ENCODE measurements at regions not wholly inside any gene's neighbourhood (a gene's known extent, or its start where the extent isn't known, plus 50 kb on each side); places are given as distances from the start of the nearest gene placed in this dataset.

- no peaks in the 10 kb centered on the region for H3K4me1 ChIP-seq (ENCODE audit: control insufficient read depth in 5 of 5, insufficient read depth in 5 of 5, low read length in 5 of 5)
- H3K9ac ChIP-seq (ENCODE audit: low read length in 5 of 5): no peak overlapping the region
- H3K4me3 ChIP-seq (ENCODE audit: low read depth in 1 of 5, low read length in 5 of 5): no peak overlapping the region
- peaks cover 0 to 16% (median 6%) of the 10 kb centered on the region in 5 donors for H3K9me3 ChIP-seq (ENCODE audit: control insufficient read depth in 5 of 5, low read length in 5 of 5)
- no peak overlapping the region for H3K27ac ChIP-seq (ENCODE audit: low read depth, low read length)
- H3K27me3 ChIP-seq (ENCODE audit: control insufficient read depth in 5 of 5, insufficient read depth in 4 of 5, low read length in 5 of 5): peaks cover 0 to 9% (median 0%) of the 10 kb centered on the region in 5 donors
- no peaks in the 10 kb centered on the region for H3K36me3 ChIP-seq (ENCODE audit: control insufficient read depth in 5 of 5, insufficient read depth in 5 of 5, low read length in 5 of 5)
Measured at GRCh38 chr20:57922706-57923105, 212.9 kb upstream of the PMEPA1 start.

GRCh38 chr20:57922083-57922482 is 212.3 kb upstream of the PMEPA1 start:
- Histone ChIP-seq H3K27ac (ENCODE audit: low read depth, low read length) (no peak overlapping the region), H3K4me1 (ENCODE audit: control insufficient read depth in 5 of 5, insufficient read depth in 5 of 5, low read length in 5 of 5) (no peaks in the 10 kb centered on the region), H3K9ac (ENCODE audit: low read length in 5 of 5) (no peak overlapping the region), H3K4me3 (ENCODE audit: low read depth in 1 of 5, low read length in 5 of 5) (no peak overlapping the region), H3K27me3 (ENCODE audit: control insufficient read depth in 5 of 5, insufficient read depth in 4 of 5, low read length in 5 of 5) (peaks cover 0 to 9% (median 0%) of the 10 kb centered on the region in 5 donors), H3K36me3 (ENCODE audit: control insufficient read depth in 5 of 5, insufficient read depth in 5 of 5, low read length in 5 of 5) (no peaks in the 10 kb centered on the region), H3K9me3 (ENCODE audit: control insufficient read depth in 5 of 5, low read length in 5 of 5) (peaks cover 0 to 16% (median 6%) of the 10 kb centered on the region in 5 donors)

GRCh38 chr20:57921676-57922075 is 211.9 kb upstream of the PMEPA1 start:
- Histone ChIP-seq H3K27me3 (ENCODE audit: control insufficient read depth in 5 of 5, insufficient read depth in 4 of 5, low read length in 5 of 5) (peaks cover 0 to 9% (median 0%) of the 10 kb centered on the region in 5 donors), H3K4me3 (ENCODE audit: low read depth in 1 of 5, low read length in 5 of 5) (no peak overlapping the region), H3K9ac (ENCODE audit: low read length in 5 of 5) (no peak overlapping the region), H3K27ac (ENCODE audit: low read depth, low read length) (no peak overlapping the region), H3K9me3 (ENCODE audit: control insufficient read depth in 5 of 5, low read length in 5 of 5) (peaks cover 0 to 12% (median 5%) of the 10 kb centered on the region in 5 donors), H3K4me1 (ENCODE audit: control insufficient read depth in 5 of 5, insufficient read depth in 5 of 5, low read length in 5 of 5) (no peaks in the 10 kb centered on the region), H3K36me3 (ENCODE audit: control insufficient read depth in 5 of 5, insufficient read depth in 5 of 5, low read length in 5 of 5) (no peaks in the 10 kb centered on the region)

- no peak overlapping the region for H3K9ac ChIP-seq (ENCODE audit: low read length in 5 of 5)
- no peaks in the 10 kb centered on the region for H3K4me1 ChIP-seq (ENCODE audit: control insufficient read depth in 5 of 5, insufficient read depth in 5 of 5, low read length in 5 of 5)
- H3K27me3 ChIP-seq (ENCODE audit: control insufficient read depth in 5 of 5, insufficient read depth in 4 of 5, low read length in 5 of 5): peaks cover 0 to 9% (median 0%) of the 10 kb centered on the region in 5 donors
- no peak overlapping the region for H3K4me3 ChIP-seq (ENCODE audit: low read depth in 1 of 5, low read length in 5 of 5)
- H3K27ac ChIP-seq (ENCODE audit: low read depth, low read length): no peak overlapping the region
- H3K9me3 ChIP-seq (ENCODE audit: control insufficient read depth in 5 of 5, low read length in 5 of 5): peaks cover 0 to 7% (median 4%) of the 10 kb centered on the region in 5 donors
- H3K36me3 ChIP-seq (ENCODE audit: control insufficient read depth in 5 of 5, insufficient read depth in 5 of 5, low read length in 5 of 5): no peaks in the 10 kb centered on the region
Measured at GRCh38 chr20:57920971-57921370, 211.2 kb upstream of the PMEPA1 start.

- H3K27ac ChIP-seq (ENCODE audit: low read depth, low read length): no peak overlapping the region
- H3K4me3 ChIP-seq (ENCODE audit: low read depth in 1 of 5, low read length in 5 of 5): no peak overlapping the region
- H3K9me3 ChIP-seq (ENCODE audit: control insufficient read depth in 5 of 5, low read length in 5 of 5): peaks cover 0 to 4% (median 0%) of the 10 kb centered on the region in 5 donors
Measured at GRCh38 chr20:57919049-57919448, 209.2 kb upstream of the PMEPA1 start.

GRCh38 chr20:57918551-57918950 is 208.7 kb upstream of the PMEPA1 start:
- no peaks in the 10 kb centered on the region for H3K4me1 ChIP-seq (ENCODE audit: control insufficient read depth in 5 of 5, insufficient read depth in 5 of 5, low read length in 5 of 5)
- no peak overlapping the region for H3K27ac ChIP-seq (ENCODE audit: low read depth, low read length)
- H3K9me3 ChIP-seq (ENCODE audit: control insufficient read depth in 5 of 5, low read length in 5 of 5): peaks cover 0 to 4% (median 0%) of the 10 kb centered on the region in 5 donors
- no peaks in the 10 kb centered on the region for H3K36me3 ChIP-seq (ENCODE audit: control insufficient read depth in 5 of 5, insufficient read depth in 5 of 5, low read length in 5 of 5)
- H3K4me3 ChIP-seq (ENCODE audit: low read depth in 1 of 5, low read length in 5 of 5): no peak overlapping the region
- peaks cover 0 to 9% (median 5%) of the 10 kb centered on the region in 5 donors for H3K27me3 ChIP-seq (ENCODE audit: control insufficient read depth in 5 of 5, insufficient read depth in 4 of 5, low read length in 5 of 5)
- H3K9ac ChIP-seq (ENCODE audit: low read length in 5 of 5): no peak overlapping the region

More at GRCh38 chr20:57919049-57919448, 209.2 kb upstream of the PMEPA1 start:
- Histone ChIP-seq H3K36me3 (ENCODE audit: control insufficient read depth in 5 of 5, insufficient read depth in 5 of 5, low read length in 5 of 5) (no peaks in the 10 kb centered on the region), H3K27me3 (ENCODE audit: control insufficient read depth in 5 of 5, insufficient read depth in 4 of 5, low read length in 5 of 5) (peaks cover 0 to 9% (median 5%) of the 10 kb centered on the region in 5 donors), H3K4me1 (ENCODE audit: control insufficient read depth in 5 of 5, insufficient read depth in 5 of 5, low read length in 5 of 5) (no peaks in the 10 kb centered on the region), H3K9ac (ENCODE audit: low read length in 5 of 5) (no peak overlapping the region)

- Histone ChIP-seq H3K36me3 (ENCODE audit: control insufficient read depth in 5 of 5, insufficient read depth in 5 of 5, low read length in 5 of 5) (no peaks in the 10 kb centered on the region), H3K27ac (ENCODE audit: low read depth, low read length) (no peak overlapping the region), H3K9me3 (ENCODE audit: control insufficient read depth in 5 of 5, low read length in 5 of 5) (no peaks in the 10 kb centered on the region), H3K27me3 (ENCODE audit: control insufficient read depth in 5 of 5, insufficient read depth in 4 of 5, low read length in 5 of 5) (peaks cover 0 to 10% (median 4%) of the 10 kb centered on the region in 5 donors), H3K4me1 (ENCODE audit: control insufficient read depth in 5 of 5, insufficient read depth in 5 of 5, low read length in 5 of 5) (peaks cover 0 to 4% (median 0%) of the 10 kb centered on the region in 5 donors), H3K4me3 (ENCODE audit: low read depth in 1 of 5, low read length in 5 of 5) (no peak overlapping the region), H3K9ac (ENCODE audit: low read length in 5 of 5) (no peak overlapping the region)
Measured at GRCh38 chr20:57914205-57914604, 204.4 kb upstream of the PMEPA1 start.

- peaks cover 0 to 10% (median 4%) of the 10 kb centered on the region in 5 donors for H3K27me3 ChIP-seq (ENCODE audit: control insufficient read depth in 5 of 5, insufficient read depth in 4 of 5, low read length in 5 of 5)
- no peaks in the 10 kb centered on the region for H3K36me3 ChIP-seq (ENCODE audit: control insufficient read depth in 5 of 5, insufficient read depth in 5 of 5, low read length in 5 of 5)
- no peak overlapping the region for H3K27ac ChIP-seq (ENCODE audit: low read depth, low read length)
- H3K4me3 ChIP-seq (ENCODE audit: low read depth in 1 of 5, low read length in 5 of 5): no peak overlapping the region
- no peaks in the 10 kb centered on the region for H3K9me3 ChIP-seq (ENCODE audit: control insufficient read depth in 5 of 5, low read length in 5 of 5)
- H3K4me1 ChIP-seq (ENCODE audit: control insufficient read depth in 5 of 5, insufficient read depth in 5 of 5, low read length in 5 of 5): peaks cover 0 to 4% (median 0%) of the 10 kb centered on the region in 5 donors
- no peak overlapping the region for H3K9ac ChIP-seq (ENCODE audit: low read length in 5 of 5)
Measured at GRCh38 chr20:57913156-57913930, 203.5 kb upstream of the PMEPA1 start.

- no peak overlapping the region for H3K9ac ChIP-seq (ENCODE audit: low read length in 5 of 5)
- no peaks in the 10 kb centered on the region for H3K9me3 ChIP-seq (ENCODE audit: control insufficient read depth in 5 of 5, low read length in 5 of 5)
- no peak overlapping the region for H3K4me3 ChIP-seq (ENCODE audit: low read depth in 1 of 5, low read length in 5 of 5)
- H3K4me1 ChIP-seq (ENCODE audit: control insufficient read depth in 5 of 5, insufficient read depth in 5 of 5, low read length in 5 of 5): peaks cover 0 to 8% (median 0%) of the 10 kb centered on the region in 5 donors
- no peak overlapping the region for H3K27ac ChIP-seq (ENCODE audit: low read depth, low read length)
- H3K36me3 ChIP-seq (ENCODE audit: control insufficient read depth in 5 of 5, insufficient read depth in 5 of 5, low read length in 5 of 5): no peaks in the 10 kb centered on the region
- H3K27me3 ChIP-seq (ENCODE audit: control insufficient read depth in 5 of 5, insufficient read depth in 4 of 5, low read length in 5 of 5): peaks cover 0 to 10% (median 6%) of the 10 kb centered on the region in 5 donors
Measured at GRCh38 chr20:57912227-57912582, 202.4 kb upstream of the PMEPA1 start.

GRCh38 chr20:57911512-57912226 is 201.9 kb upstream of the PMEPA1 start:
- peaks cover 0 to 10% (median 6%) of the 10 kb centered on the region in 5 donors for H3K27me3 ChIP-seq (ENCODE audit: control insufficient read depth in 5 of 5, insufficient read depth in 4 of 5, low read length in 5 of 5)
- H3K27ac ChIP-seq (ENCODE audit: low read depth, low read length): no peak overlapping the region
- peaks cover 0 to 8% (median 0%) of the 10 kb centered on the region in 5 donors for H3K4me1 ChIP-seq (ENCODE audit: control insufficient read depth in 5 of 5, insufficient read depth in 5 of 5, low read length in 5 of 5)
- H3K9me3 ChIP-seq (ENCODE audit: control insufficient read depth in 5 of 5, low read length in 5 of 5): no peaks in the 10 kb centered on the region
- H3K4me3 ChIP-seq (ENCODE audit: low read depth in 1 of 5, low read length in 5 of 5): no peak overlapping the region
- no peaks in the 10 kb centered on the region for H3K36me3 ChIP-seq (ENCODE audit: control insufficient read depth in 5 of 5, insufficient read depth in 5 of 5, low read length in 5 of 5)
- no peak overlapping the region for H3K9ac ChIP-seq (ENCODE audit: low read length in 5 of 5)

Measured in subcutaneous abdominal adipose tissue (tissue), 5 donors.